IPS-18c (cell line): ENCODE measurements at regions not wholly inside any gene's neighbourhood (a gene's known extent, or its start where the extent isn't known, plus 50 kb on each side); places are given as distances from the start of the nearest gene placed in this dataset.
A peak's percentile ranks its signal among the peaks of the same experiment; 100 is the strongest.

ENCODE experiments used
- H3K4me3 ChIP-seq: 2 replicates; pipeline ENCODE4 v1.7.0; 2013; ENCODE audit warnings: low read depth, mild to moderate bottlenecking, low read length, moderate library complexity; ENCODE audit not compliant: insufficient read depth
- H3K9me3 ChIP-seq: one replicate; pipeline ENCODE4 v1.6.1; 2013; ENCODE audit warnings: mild to moderate bottlenecking, low read length, moderate library complexity; ENCODE audit not compliant: control insufficient read depth, insufficient read depth

DNA sequence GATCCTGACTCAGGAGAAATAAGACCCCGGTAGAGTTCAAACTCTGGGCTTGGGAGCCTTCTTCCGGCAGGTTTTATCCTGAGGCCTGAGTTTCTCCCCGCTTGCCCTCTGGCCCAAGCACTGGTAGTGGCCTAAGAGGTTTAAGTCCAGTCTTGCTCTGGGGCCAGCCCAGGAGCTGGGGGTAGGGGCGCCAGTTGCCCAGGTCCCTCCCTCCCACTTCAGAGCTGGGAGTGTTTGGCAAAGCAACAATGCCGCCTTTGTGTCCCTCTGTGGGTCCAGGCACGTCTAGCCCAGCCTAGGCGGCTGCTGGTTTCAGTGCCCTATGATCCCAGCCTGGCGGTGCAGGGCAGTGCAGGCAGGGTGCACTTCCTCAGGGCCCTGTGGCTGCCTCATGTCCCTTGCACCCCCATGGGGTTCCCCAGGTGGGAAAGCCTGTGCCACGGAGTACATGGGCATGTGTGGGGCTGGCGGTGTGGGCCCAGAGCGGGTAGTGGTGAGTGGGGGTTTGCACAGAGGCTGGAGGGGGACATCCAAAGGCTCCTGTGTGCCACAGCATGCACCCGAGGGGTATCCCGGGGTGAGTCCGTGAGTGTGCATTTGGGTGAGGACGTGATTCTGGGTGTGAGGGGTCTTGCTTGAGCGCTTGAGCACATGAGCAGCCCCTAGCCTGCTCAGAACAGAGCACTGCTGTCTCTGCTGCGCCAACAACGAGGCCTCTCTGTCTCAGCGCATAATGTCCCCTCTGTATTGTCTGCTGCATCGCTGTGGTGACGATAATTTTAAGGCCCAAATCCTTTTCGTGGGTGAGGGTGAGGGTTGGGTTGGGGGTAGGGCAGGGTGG, 61.7 kb upstream of the PSD2 start:
- no peak overlapping the region for H3K4me3 ChIP-seq

DNA sequence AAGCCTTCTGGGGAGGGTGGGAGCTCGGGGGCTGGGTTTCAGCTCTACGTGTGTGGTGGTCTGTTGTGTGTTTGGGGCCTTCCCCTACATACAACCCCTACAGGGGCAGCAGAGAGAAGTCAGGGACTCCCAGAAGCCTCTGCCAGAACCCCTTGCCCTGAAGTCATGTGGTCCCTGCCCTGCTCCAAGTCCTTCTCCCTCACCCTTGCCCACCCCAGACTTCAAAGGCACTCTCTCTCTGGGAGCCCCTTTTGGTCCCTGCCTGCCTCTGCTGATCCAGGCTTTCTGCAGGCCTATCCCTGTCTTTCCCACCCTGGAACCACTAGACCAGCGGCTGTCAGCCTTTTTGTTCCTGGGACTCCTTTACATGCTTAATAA, 61.1 kb upstream of the PSD2 start:
- H3K9me3 ChIP-seq = no peaks in the 10 kb centered on the region
- no peak overlapping the region for H3K4me3 ChIP-seq

More for the DNA sequence above, 61.7 kb upstream of the PSD2 start:
- H3K9me3 ChIP-seq = no peaks in the 10 kb centered on the region

- no peak overlapping the region; the same call in 1 of the 2 replicates for H3K4me3 ChIP-seq
- no peaks in the 10 kb centered on the region for H3K9me3 ChIP-seq
Measured at GRCh38 chr5:139738193-139739149, 57.1 kb upstream of the PSD2 start.

DNA sequence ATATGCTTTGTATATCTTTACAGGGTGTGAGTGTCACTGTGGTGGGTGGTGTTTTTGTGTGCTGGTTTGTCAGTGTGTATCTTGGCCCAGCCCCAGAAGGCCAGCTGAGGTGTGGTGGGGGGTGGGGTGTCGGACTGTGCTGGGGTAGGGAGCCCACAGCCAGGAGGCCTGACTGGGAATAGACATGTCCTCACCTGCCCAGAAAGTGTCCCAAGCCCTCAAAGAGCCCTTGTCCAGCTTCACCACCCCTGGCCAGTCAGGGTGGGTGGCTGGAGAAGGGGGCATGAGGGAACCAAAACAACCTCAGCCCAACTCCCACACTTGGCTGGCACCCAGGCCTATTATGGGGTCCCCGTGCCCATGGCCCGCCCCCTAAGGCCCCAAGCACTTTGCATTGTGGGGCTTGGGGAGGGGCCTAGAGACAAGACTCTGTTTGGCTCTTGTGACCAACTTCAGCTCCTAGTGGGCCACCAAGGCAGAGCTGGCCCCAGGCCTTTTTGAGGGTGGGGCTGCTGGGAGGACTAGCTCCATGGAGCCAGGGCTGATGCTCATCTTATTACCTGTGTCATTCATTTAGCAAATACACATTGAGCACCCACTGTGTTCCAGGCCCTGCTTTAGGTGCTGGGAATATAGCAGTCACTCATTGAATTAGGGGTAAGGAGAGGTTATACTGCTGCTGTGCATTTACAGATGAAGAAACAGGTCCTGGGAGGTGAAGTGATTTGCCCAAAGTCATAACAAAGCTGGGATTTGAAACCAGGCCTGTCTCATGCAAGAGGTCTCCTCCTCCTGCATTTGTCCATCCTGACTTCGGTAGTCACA, 56.2 kb upstream of the PSD2 start:
- no peaks in the 10 kb centered on the region for H3K9me3 ChIP-seq
- no peak overlapping the region; the same call in 1 of the 2 replicates for H3K4me3 ChIP-seq

GRCh38 chr5:139740138-139740991, 55.2 kb upstream of the PSD2 start:
- Histone ChIP-seq H3K9me3 (no peaks in the 10 kb centered on the region), H3K4me3 (no peak overlapping the region)

DNA sequence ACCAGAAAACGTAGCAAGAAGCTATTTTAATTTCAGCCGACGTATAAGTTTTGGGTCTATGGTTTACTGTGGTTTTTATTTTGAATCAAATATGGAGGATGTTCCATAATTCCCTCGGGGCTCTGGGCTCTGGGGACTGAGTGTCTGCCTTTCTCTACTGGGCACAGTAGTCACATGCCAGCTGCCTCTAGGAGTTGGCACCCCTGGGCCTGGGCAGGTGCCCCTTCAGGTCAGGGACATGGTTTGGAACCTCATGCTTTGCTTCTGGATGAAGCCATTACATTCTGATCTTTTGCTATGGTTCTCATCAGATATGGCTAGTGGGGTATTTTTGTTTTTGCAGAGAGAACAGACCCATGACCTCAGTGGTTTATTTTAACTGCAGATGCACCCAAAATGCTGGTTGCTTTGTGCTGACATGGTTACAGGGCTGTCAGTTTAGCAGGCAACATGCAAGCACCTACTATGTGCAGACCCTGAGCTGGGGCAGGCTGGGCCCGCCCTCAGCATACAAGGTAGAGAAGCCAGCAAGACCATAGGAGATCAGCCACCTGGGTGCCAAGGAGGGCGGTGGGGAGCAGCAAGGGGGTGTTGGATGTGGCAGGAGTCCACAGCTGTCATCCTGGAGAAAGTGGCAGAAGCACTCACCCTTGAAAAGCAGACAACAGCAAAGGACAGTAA, 54.5 kb upstream of the PSD2 start:
- H3K9me3 ChIP-seq = no peaks in the 10 kb centered on the region
- H3K4me3 ChIP-seq = no peak overlapping the region

DNA sequence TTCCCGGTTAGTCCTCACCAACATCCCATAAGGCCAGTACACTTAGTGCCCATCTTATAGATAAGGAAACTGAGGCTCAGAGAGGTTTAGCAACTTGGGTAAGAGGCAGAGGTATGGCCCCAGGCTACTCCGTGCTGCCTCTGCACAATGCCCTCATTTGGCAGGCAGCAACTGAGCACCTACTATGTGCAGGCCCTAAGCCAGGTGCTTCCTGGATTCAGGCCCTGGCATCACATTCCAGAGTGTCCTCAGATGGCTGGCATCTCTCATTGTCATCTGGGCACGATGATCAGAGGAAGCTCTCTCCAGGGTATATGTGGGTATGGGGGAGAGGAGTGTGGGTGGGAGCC, 53.8 kb upstream of the PSD2 start:
- H3K4me3 ChIP-seq = no peak overlapping the region

GRCh38 chr5:139742173-139742903, 53.3 kb upstream of the PSD2 start:
- Histone ChIP-seq H3K9me3 (no peaks in the 10 kb centered on the region), H3K4me3 (no peak overlapping the region)

More for the DNA sequence above, 53.8 kb upstream of the PSD2 start:
- no peaks in the 10 kb centered on the region for H3K9me3 ChIP-seq

DNA sequence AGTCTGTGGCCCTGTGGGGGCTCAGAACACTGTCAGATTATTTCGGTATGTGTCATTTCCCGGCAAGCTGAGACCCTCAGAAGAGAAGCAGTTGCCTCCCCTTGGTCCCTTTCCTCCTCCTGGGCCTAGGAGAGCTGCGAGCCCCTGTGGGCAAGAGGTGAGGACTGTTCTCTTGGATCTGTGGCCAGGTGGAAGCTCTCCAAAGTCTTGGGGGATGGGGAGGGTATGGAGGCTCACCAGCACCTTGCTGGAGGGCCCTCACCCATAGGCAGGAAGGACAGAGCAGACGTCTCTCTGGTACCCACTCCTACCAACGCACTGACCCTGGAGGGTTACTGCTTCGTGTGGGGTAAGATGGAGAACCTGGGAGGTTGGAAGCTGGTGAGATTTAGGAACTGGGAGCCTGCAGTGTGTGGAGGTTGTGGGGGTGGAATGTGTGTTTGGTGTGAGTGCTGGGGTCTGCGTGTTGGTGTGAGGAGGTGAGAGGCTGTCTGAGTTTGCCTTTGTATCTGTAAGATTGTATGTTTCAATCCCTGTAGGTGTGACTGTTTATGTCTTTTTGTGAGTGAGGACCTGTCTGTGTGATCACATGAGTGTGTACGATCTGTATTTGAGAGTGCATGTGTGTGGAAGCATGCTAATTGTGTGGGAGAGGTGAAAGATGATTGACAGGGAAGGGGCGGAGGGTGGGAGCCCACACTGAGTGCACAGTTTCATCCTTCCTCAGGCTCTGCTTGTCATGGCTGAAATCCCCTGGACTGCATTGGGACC, 52.4 kb upstream of the PSD2 start:
- Histone ChIP-seq H3K4me3 (no peak overlapping the region), H3K9me3 (no peaks in the 10 kb centered on the region)

DNA sequence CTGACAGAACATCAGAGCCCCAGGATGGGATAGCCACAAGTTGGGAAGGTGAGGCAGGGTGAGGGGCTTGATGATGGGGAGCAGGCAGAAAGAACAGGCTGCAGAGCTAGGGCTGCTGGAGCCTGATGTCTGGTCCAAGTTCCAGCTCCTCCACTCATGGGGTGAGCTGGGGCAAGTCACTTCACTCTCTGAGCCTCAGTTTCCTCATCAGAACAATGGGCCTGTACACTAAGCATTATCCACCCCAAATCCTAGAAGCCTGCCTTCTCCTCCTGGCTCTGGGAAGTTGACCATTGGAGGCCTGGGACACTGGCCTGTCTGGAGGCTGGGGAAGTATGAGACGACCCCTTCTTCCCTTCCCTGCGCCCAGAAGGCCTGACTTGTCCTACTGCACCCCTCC, 51.8 kb upstream of the PSD2 start:
- Histone ChIP-seq H3K9me3 (no peaks in the 10 kb centered on the region), H3K4me3 (no peak overlapping the region)

GRCh38 chr5:139744471-139745131, 51.0 kb upstream of the PSD2 start:
- Histone ChIP-seq H3K4me3 (no peak overlapping the region), H3K9me3 (no peaks in the 10 kb centered on the region)

- Histone ChIP-seq H3K4me3 (peak overlapping the region; percentile 9; the same call in 1 of the 2 replicates), H3K9me3 (no peaks in the 10 kb centered on the region)
Measured at GRCh38 chr5:139745132-139745799, 50.3 kb upstream of the PSD2 start.

GRCh38 chr5:139745800-139746690, 49.6 kb upstream of the PSD2 start:
- peak overlapping the region; percentile 52 for H3K4me3 ChIP-seq
- no peaks in the 10 kb centered on the region for H3K9me3 ChIP-seq
